Inferior parietal cortex (tissue), 1 donor: ENCODE measurements at regions not wholly inside any gene's neighbourhood (a gene's known extent, or its start where the extent isn't known, plus 50 kb on each side); places are given as distances from the start of the nearest gene placed in this dataset.
A peak's percentile ranks its signal among the peaks of the same experiment; 100 is the strongest.
"Not testable (repeated sequence)": the region's sequence is repeated elsewhere in the genome, so short reads cannot be mapped to it uniquely, and the experiment has no call there.

ENCODE experiments used
- DNase-seq: peaks from one replicate; pipeline ENCODE4 v3.0.0-alpha.2; 2016; ENCODE audit errors: extremely low spot score

DNA sequence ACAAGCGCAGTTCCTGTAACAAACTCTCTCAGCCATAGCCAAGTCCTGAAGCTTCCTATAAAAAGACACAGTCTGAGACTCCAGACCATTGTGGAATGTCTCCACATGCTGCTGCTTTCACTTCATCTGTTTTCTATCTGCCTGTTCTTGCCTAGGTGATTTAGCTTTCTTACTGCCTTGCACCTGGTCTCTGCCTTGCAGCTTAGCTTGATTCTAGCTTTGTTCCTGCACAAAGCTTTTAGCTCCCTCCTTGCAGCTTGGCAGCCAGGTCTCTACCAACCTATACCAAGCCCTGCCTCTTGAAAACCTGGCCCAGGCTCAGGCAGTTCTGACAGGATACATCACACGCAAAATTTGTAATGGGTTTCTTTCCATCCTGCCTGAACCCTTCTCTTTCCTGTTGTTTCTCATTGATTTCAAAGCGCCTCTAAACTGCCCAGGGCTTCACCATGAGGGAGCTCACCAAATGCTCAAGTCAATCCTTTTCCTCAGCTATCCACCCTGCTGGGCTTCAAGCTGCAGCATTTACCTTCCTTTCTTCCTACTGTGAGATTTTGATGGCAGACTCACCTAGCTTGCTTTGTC lies 941.3 kb upstream of the NXPH2 start:
- DNase-seq, result no peak

DNA sequence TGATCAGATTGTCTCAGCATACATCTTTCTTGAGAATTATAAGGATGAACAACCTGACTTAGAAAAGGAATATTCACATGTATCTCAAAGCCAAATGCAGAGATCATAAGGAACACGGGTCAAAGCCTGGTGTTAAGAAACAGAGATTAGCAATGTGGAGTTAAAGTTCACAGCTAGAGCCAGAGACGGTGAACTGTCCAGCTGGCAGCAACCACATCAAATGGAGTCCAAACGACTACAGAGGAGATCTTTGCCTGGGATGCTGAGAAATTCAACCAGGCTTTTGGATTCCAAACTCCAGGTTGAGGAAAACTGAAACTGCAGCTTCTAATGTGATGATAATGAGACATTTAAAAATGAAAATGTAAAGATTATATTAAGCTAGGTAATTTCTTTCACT lies 939.9 kb upstream of the NXPH2 start:
- DNase-seq, result no peak

DNA sequence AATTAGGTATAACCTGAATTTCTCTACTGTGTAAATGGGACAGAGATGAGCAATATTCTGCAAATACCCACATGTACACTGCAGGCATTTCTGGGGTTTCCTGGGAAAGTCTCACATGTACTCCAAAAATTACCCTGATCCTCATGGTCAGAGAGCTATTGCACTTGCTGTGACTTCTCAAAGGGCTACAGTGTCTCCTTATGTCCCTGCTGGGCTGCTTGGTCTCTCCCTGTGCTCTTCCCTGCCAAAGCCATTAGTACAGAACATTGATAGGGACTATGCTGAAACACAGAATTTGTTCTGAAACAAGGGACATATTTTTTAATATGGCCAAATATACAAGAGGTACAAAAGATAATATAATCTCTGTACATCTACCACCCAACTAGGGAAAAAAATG lies 924.4 kb upstream of the NXPH2 start:
- no peak for DNase-seq

DNA sequence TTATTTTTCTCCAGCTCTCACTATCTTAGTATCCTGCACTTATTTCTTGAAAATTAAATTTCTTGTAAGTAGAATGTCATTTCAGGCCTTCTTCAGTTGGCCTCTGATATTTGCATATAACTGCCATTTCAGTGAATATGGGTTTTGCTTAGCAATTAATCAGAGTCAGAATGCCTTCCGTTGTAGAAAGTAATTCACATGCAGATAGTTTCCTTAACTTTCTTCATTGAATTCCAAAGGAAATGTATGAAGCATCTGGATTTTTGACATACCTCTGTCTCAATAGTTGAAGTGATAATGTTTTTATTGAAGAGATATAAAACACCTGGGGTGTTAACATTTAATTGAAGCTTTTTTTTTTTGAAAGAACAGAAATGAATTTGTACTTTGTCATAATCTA lies 914.1 kb upstream of the NXPH2 start:
- DNase-seq, result no peak

DNA sequence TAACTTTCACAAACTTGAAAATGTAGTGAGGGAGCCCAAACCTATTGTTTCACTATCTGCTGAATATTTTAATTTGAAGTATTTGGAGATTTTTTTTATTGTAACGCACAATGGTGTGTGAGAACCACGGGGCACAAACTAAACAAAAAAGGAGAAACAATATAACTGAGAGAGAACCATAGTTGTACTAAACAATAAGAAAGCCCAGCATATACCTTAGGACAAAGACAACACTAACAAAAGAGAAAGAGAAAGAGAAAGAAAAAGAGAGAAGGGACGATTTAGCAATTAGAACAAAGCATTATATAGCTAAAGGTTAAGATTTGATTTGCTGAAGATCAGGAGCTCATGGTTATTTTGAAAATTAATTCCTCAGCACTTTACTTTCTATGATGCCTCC lies 906.0 kb upstream of the NXPH2 start:
- DNase-seq, result no peak

DNA sequence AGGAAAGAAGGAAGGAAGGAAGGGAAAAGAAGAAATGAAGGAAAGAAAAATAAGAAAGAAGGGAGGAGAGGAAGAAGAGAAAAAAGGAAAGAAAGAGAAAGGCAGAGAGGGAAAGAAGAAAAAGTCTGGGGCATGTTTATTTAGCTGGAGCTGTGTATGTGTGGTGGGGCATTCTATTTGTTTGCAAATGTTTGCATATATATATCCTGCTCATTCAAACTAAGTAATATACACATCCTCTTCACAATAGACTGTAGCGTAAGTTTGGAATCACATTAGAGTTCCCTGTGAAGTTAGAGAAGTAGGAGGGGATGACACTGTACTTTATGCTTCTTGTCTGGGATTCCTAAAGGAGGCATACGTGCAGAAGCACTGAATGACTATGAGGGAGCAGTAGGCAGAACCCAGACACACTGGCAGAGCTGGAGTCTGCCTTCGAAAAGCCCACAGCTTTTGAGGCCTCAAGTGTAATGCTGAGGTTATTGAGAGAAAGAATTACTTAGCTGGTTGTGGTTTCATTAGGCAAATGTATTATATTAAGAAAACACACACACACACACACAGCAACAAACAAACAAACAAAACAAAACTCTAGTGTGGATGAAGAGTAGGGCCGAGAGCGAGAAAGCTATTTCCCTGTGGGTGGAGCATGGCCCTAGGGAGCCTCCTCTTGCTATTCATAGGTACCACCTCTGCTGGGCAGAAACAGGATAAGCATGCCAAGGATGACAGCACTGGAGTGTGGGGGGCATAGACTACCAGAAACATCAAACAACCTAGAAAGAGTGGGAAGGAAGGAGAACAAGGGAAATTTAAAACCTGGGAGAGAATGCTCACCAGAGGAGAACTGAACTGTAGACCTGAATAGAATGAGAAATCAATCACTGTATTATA lies 905.1 kb upstream of the NXPH2 start:
- no peak for DNase-seq

DNA sequence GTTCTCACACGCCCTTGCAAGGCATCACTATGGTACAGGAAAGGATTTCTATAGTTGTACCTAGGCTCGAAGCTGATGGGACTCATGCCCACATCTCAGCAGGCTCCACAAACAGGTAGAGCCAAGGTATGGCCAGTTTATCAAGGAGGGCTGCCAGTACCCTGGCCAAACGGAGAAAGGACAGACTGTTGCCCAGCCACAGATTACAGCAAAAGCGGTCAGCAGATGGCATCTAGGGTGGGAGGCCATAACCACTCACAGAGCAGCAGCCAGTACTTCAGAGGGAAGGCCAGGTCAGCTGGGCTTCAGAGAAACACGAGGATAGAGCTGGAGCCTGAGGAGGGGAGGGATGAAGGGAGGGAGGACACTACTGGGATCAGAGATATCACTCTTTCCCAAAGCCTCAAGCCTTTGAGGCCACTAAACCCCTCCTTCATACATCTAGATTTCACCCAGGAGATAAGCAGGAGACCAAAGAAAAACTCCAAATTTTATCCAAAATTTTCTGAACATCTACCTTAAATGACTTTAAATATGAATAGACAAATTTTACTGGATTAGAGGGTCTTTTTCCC lies 904.2 kb upstream of the NXPH2 start:
- no peak for DNase-seq

DNA sequence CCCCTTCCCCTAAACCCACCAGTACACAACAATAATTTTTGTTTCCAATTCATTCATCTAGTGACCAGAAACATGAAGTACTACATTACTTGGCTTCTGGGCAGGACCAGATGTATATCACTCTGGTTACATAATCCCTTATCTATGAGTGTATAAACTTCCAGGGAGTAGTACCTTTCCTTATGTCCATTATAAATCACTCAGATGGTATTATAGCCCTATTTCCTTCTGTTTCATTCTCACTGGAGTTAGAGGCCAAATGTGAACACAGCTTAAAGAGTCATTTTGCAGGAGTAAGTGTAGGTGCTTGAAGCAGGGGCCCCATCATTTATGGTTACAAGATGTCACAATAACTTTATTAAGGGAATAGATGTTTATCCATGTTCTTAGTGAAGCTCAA lies 894.4 kb upstream of the NXPH2 start:
- no peak for DNase-seq

DNA sequence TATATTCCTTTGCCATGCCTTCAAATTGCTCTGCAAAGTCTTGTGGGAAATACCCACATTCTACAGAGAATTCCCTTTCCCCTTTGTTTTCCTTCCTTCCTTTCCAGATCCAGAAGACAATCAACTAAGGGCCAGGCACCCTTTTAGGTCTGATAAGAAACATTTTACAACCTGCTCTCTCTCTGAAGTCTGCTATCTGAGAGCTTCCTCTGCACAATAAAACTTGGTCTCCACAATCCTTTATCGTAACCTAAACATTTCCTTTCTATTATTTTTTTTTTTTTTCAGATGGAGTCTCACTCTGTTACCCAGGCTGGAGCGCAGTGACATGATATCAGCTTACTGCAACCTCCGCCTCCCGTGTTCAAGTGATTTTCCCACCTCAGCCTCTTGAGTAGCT lies 893.3 kb upstream of the NXPH2 start:
- not testable (repeated sequence) for DNase-seq

DNA sequence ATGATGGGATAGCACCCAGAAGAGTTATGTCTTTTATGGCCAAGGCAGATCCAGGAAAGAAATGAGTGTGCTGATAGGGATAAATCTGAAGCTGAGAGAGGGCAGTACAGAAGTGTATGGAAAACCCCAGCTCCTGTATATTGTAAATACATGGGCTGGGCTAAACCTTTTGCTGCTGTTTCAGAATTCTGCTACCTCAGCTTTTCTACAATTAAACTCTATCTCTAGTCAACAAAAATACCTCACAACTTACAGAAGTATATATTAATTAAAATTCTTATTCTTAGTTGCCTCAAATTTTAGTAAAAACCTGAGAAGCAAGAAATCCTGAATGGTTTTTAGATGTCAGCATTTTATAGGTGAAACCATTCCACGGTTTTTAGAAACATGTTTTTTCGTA lies 889.5 kb upstream of the NXPH2 start:
- DNase-seq, result no peak

DNA sequence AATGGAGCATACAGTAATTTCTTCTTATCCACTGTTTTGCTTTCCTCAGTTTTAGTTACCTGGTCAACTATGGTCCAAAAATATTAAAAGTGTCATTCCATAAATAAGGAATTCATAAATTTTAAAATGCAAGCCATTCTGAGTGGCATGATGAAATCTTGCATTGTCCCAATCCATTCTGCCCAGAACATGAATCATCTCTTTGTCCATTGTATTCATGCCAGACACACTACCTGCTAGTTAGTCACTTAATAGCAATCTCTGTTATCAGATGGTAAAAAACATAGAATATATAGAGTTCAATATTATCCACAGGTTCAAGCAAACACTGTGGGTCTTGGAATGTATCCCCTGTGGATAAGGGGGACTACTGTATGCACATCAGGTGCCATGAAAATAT lies 872.2 kb upstream of the NXPH2 start:
- no peak for DNase-seq

DNA sequence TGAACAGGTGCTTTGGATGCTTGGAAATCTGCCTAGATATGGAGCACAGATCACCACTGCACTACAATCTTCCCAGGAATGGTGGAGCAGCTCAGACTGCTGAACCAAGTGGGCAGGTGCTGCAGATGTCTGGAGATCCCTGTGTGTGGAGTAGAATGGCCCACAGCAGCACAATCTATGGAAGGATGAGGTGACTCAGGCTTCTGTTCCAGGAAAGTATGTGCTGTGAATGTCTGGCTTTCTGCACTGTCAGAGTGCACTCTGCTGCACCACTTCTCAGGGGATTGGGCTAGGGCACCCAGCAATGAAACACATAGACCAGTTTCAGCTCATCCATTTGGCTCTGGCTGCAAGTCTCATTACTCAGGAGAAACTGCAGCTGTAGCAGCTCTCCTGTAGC lies 865.4 kb upstream of the NXPH2 start:
- DNase-seq, result no peak

DNA sequence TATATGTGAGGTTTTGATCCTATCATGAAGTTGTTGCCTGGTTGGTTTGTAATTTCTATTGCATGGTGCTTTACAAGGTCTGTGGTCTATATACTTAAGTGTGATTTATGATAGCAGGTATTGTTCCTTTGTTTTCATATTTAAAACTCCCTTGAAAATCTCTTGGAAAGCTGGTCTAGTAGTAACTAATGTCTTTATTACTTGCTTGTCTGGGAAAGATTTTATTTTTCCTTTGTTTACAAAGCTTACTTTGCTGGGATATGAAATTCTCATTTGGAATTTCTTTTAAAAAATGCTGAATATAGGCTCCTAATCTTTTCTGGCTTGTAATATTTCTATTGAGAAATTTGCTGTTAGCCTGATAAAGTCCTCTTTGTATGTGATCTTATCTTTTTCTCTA lies 862.9 kb upstream of the NXPH2 start:
- DNase-seq, result no peak

DNA sequence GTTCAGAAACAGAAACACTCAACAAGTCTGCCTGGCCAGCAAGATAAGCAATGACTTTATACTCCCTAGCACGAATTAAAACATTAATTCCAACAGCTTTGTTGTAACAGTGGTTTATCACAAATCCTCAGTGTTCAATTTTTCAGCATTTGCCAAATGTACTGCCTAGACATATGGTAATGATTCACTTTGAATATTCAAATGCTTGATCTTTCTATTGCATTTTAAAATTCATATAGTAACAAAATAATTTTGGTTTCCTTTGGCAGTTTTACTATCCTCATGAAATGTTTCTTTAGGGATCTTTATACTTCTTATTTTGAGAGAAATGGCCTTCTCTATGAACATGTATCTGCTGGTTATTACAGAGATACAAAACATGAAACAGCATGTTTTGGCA lies 851.8 kb upstream of the NXPH2 start:
- DNase-seq, result peak; percentile 34

DNA sequence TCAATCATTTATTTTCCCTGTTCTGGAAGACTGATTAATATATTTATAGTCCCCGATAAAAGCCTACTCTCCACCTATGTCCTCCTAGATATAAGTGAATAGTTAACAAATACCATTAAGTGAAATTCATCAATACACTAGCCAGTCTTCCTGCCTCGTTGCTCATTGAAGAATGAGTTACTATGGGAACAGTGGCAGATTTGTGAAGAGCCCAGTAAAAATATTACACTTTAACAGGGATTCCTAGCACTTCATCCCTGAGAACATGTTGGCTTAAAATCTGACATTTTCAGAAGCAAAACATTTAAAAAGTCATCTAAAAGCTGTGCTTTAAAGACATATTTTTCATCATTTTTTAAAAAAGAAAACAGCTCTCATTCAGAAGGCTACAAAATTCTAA lies 848.7 kb upstream of the NXPH2 start:
- DNase-seq, result no peak

DNA sequence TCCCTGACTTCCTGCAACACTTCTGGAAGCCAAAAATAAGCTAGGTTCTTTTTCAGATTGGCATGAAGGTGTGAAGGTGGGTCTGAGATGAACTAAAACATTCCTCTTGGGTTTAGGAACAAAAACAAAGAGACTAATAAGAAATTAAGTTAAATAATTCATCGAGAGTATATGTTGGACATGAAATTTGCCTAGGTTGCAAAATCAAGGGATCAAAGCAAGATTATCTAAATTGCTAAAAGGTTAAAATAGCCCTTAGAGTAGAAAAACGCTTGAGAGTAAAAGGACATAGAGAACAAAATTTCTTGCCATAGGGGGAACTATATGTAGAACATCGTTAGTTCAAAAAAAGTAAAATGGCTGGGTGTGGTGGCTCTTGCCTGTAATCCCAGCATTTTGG lies 845.9 kb upstream of the NXPH2 start:
- no peak for DNase-seq

DNA sequence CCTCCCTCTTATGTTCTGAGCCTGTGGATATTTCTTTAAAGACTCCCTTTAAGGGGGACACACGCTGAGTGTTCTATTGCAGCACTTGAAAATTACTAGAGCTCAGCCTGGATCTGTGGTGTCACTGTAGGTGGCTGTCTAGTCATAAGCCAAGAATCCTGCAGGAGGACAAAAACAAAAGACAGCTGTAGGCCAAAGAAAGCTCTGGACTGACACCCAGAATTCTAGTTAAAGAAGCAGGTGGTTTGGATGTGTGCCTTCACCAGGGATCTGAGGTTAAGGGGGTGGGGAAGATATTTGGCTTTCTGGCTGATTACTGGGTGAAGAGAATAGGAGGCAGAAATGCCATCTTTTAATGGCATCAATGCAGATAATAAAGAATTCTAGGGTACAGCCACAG lies 842.5 kb upstream of the NXPH2 start:
- no peak for DNase-seq

DNA sequence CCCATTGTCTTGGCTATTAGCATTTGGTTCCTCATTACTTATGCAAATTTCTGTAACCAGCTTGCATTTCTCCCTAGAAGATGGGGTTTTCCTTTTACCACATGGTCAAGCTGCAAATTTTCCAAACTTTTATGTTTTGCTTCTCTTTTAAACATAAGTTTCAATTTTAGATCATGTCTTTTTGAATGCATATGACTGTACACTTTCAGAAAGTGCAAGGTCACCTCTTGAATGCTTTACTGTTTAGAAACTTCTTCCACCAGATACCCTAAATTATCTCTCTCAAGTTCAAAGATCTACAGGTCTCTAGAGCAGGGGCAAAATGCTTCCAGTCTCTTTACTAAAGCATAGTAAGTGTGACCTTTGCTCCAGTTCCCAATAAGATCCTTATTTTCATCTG lies 837.6 kb upstream of the NXPH2 start:
- DNase-seq, result no peak

DNA sequence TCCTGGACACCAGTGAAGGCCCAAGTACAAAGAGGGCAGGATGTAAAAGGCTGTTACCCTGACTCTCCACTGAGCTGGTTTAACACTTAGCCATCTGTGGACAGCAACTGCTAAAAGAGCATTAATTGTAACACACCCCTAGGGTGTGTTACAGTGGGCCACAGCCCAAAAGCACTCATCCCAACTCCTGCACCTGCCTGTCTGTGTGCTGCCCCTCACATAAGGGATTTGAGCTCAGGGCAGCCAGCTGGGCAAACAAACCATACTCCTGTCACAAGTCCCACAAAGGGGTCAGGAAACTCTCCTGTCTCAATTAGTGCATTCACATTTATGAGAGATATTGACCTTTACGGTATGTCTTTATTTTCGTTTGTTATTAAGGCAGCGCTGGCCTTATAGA lies 833.1 kb upstream of the NXPH2 start:
- DNase-seq, result no peak

DNA sequence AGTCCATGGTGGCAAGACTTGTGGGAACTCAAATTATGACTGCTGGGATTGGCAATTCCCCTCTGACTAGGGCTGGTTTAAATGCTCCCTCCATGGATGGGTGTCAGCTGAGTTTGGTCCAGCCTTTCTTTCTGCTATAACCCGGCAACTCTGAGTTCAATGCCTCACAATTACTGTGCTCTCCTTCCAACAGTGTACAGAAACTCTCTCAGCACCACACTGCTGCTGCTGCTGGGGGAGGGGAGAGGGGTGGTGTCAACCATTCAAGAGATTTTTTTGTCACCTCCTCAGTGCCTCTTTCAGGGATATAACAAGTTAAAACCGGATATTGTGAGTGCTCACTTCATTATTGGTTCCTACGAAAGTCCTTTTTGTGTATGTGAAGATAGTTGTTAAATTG lies 830.3 kb upstream of the NXPH2 start:
- no peak for DNase-seq

DNA sequence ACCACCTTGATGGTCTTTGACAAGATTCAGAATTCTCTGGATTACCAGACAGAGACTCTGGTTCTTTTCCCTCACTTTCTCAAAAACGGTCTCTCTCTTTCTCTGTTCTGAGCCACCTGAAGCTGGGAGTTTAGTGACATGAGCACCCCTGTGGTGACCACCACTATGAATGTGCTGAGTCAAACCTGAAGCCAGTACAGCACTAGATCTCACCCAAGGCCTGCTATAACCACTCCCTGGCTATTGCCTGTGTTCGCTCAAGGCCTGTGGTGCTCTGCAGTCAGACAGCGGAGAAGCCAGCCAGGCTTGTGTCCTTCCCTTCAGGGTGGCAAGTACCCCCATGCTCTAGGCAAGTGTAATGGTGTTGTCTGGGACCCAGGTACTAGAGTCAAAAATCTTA lies 828.9 kb upstream of the NXPH2 start:
- DNase-seq, result no peak

DNA sequence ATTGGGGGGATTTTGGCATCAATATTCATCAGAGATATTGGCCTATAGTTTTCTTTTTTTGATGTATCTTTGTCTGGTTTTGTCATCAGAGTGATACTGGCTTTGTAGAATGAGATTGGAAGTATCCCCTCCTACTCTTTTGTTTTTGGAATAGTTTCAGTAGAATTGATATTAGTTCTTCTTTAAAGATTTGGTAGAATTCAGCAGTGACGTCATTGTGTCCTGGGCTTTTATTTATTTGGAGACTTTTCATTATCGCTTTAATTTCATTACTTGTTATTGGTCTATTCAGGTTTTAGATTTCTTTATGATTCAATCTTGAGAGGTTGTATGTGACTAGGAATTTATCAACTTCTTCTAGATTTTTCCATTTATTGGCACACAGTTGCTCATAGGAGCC lies 825.5 kb upstream of the NXPH2 start:
- no peak for DNase-seq

DNA sequence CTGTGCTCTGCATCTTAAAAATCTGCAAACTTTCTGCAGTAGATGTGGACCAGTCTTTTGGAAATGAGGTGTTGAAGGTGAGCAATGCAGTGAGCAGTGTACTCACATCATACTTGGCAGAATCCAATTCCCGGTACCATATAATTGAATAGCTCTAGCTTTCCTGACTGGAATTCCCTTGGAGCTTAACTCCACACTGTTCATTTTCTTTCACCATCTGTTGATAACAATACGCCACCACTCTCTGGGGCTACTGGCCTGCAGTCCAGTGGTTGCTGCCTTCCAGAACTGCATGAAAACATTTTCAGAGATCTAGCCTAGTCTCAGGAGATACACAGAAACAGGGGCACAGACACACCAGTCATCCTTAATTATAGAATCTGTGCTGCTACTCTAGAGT lies 820.0 kb upstream of the NXPH2 start:
- no peak for DNase-seq
